GM04504 (cell line): ENCODE measurements at regions not wholly inside any gene's neighbourhood (a gene's known extent, or its start where the extent isn't known, plus 50 kb on each side); places are given as distances from the start of the nearest gene placed in this dataset.
"Not testable (repeated sequence)": the region's sequence is repeated elsewhere in the genome, so short reads cannot be mapped to it uniquely, and the experiment has no call there.

ENCODE experiments used
- DNase-seq: peaks from one replicate; pipeline ENCODE4 v3.0.0-alpha.2; 2012; ENCODE audit warnings: low read depth

DNA sequence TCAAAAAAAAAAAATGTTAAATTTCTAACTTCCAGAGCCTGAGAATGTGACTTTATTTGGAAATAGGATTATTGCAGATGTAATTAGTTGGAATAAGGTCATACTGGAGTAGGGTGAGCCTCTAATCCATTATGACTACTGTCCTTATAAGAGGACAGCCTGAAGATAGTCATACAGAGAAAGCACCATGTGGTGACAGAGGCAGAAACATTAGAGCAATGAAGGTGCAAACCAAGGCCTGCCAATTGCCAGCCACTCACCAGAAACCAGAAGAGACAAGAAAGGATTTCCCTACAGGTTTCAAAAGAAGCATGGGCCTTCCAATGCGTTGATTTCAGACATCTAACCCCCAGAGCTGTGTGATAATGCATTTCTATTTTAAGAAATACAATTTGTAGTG, 659.2 kb upstream of the CHD1 start:
- no peak for DNase-seq

DNA sequence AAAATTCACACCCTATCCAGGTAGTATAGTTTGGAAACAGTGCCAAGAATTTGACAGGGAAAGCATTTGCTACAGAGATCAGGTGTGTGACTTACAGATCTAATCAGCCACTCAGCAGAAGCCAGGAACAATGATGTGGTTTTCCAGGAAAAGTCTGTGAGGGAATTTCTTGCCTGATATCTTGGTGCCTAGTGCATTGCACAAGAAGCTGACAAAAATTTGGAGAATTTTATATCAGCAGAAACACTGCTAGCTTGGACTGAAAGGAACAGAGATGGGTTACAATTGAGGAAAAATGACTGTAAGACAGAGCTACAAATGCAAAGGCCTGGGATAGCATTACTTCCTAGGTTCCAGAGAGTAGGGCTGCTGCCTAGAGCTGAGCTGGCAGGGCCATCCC, 658.1 kb upstream of the CHD1 start:
- DNase-seq = no peak

DNA sequence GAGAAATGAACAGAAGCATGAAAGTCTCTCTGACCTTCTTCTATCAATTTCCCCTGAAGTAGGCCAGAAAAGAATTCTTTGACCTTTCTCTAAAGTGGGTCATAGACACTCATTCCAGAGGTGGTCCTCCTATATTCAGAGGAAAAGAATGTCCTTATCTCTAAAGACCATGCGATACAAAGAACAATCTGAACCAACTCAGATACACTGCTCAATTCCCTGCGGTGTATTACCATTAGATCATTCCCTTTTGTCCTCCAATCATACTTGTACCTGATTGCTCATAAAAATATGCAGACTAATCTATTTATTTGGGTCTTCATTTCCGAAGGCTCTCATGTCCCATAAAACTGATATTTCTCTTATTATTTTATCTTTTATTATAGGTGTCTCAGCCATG, 652.4 kb upstream of the CHD1 start:
- DNase-seq = not testable (repeated sequence)

DNA sequence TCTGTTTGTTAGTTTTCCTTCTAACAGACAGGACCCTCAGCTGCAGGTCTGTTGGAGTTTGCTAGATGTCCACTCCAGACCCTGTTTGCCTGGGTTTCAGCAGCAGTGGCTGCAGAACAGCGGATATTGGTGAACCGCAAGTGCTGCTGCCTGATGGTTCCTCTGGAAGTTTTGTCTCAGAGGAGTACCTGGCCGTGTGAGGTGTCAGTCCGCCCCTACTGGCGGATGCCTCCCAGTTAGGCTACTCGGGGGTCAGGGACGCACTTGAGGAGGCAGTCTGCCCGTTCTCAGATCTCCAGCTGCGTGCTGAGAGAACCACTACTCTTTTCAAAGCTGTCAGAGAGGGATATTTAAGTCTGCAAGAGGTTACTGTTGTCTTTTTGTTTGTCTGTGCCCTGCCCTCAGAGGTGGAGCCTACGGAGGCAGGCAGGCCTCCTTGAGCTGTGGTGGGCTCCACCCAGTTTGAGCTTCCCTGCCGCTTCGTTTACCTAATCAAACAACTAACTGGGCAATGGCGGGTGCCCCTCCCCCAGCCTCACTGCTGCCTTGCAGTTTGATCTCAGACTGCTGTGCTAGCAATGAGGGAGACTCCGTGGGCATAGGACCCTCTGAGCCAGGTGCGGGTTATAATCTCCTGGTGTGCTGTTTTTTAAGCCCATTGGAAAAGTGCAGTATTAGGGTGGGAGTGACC, 634.3 kb upstream of the CHD1 start:
- not testable (repeated sequence) for DNase-seq

DNA sequence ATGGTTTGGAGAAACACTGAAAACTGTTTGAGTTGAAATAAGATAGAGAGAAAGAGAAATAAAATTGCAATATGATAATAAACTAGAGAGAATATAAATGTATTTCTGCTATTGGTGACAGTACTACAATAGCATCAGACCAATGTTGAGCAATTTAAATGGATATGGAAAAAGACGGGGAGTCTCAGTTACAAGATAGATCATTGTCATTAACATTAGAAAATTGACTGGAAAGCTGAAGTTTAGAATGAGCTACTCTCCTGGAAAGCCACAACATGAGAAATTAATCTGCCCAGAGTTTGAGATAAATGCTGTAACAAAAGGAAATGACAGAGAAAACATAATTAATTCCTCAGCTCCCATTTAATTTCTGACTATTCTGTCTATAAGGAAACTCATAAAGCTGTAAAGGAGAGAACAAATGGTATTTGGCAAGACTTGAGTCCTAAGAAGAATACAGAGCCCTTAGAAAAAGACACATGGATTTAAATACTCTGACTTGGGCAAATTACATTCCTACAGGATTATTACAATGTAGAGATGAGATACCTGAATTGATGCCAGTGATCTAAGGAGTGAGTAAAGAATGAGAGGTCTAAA, 624.5 kb upstream of the CHD1 start:
- DNase-seq = no peak

DNA sequence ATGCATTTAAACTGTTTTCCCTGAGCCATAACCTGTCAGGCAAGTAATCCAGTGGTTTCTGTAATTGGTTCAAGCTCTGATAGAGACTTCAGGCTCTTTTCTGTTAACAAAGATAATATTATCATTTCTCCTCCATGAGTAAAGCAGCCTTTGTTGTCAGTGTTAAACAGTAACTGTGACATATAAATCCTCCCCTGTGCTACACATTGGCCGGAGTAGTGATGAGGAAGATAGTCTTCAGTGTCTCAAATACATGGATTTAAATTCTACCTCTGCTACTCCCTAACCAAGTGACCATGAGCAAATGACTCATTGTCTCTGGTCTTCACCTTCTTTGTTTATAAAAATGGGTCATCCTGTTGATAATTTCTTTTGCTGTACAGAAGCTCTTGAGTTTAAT, 615.5 kb upstream of the CHD1 start:
- no peak for DNase-seq

DNA sequence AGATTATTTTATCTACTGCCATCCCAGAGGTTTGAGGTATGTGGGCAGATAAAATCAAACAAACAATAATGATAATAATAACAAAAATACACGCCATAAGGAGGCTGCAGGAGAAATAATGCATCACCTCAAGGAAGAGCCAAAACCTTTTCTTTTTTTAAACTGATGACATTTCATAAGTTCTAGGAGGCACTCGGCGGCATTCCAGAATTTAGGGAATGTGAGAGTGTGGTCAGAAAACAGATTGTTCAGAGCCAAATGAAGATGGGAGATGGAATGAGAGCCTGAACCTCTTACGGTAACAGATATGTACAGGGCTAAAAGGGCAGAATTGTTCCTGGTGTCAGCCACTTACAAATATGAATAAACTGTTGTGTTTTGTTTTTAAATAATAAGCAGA, 615.0 kb upstream of the CHD1 start:
- DNase-seq = no peak

DNA sequence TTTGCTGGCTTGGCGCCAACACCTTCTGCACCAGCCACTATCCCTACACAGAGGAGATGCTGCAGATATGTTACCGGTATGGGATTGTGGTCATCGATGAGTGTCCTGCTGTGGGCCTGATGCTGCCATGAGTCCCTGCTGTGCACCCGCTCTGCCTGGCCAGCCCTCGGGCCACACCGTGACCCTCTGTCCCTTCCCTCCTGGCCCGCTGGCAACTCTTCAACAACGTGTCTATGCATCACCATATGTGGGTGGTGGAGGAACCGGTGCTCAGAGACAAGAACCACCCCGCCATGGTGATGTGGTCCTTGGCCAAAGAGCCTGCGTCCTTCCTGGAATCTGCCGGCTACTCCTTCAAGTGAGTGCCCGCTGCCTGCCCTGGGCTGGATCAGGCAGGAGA, 605.4 kb upstream of the CHD1 start:
- DNase-seq = not testable (repeated sequence)

DNA sequence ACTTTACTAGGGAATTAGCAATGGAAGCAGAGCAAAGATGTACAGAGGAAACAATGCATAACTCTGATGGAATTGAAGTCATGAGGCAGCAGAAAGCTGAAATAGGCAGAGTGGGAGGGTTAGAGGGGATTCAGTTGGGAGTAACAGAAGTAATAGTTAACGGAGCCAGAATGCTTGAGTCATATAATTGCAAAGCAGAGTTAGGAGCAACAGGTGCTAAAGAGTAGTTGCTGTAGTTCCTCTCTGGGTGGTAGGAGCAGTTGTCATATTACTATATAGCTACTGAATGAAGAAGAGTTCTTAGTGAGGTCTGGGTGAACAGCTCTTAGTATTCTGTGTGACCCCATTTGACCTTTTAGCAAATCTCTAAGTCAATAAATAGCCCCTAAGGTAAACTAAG, 592.9 kb upstream of the CHD1 start:
- DNase-seq = not testable (repeated sequence)

DNA sequence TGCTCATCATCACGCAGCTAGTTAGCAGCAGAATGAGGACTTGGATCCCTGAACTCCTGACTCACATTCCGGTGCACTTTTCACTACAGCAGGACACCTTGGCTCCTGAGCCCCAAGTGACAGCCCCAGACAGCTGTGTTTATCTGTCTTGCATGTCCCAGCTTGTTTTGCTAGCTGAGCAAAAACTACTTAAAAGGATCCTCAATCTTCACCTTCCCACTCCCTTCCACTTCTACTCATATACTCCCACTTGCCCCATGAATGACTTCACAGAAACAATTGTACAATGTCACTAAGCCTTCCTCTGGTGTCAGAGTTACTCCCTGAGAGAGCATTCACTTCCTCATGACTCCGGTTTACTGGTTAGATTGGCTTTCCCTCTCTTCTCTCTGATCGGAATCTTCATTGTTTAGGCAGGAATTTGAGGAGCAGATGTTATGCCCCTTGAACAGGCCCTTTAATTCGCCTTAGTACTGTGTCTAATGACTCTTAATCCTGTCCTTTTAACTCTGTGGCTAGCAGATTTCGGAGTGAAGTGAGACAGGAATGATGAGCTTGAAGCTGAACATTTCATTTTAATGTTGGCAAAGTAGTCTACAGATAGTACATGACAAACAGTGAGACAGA, 587.2 kb upstream of the CHD1 start:
- not testable (repeated sequence) for DNase-seq

DNA sequence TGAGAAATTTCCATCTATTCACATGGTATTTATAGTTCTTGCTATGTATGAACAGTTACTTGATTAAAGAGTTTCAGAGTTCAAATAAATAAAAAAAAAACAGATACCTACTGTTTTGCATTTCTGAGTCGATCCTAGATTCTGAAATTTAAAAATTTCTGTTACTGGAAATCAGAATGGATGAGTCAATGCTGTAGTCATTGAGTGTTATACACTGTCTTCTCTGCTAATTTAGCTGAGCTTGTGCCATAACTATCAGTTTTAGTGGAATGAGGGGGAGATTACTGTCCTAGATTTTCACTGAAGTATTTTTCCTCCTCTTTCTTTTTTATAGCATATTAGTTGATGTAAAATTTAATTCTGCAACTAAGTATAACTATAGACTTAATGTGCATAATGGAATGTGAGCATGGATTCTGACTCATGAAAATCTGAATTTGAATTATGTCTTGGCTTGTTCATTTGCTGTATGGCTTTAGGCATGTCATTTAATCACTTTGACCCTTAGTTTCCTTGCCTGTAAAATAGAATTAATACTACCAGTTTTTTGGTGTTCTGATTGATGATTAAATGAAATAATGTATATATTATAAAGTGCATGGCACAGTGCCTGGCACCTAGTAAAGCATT, 581.5 kb upstream of the CHD1 start:
- DNase-seq = not testable (repeated sequence)

DNA sequence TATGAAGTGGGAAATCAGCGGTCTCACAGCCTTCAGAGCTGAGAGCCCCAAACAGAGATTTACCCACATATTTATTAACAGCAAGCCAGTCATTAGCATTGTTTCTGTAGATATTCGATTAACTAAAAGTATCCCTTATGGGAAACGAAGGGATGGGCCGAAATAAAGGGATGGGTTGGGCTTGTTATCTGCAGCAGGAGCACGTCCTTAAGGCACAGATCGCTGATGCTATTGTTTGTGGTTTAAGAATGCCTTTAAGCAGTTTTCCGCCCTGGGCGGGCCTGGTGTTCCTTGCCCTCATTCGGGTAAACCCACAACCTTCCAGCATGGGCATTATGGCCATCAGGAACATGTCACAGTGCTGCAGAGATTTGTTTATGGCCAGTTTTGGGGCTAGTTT, 580.3 kb upstream of the CHD1 start:
- not testable (repeated sequence) for DNase-seq

DNA sequence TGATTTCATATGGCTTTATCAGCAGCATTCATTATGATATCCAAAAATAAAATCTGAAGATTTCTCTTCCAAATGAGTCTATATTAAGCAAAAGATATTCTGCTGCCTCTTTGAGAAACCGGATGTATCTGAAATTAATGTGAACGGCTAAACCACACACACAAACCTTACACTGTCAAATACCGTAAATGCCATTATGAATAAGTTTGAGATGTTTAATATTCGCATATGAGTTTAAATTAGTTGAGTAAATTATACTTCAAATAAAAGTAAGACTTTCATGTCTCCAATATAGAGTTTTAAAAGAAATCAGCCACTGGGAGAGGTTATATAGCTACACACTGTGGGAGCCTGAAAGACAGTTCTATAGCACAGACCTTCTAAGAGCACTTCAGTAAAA, 566.6 kb upstream of the CHD1 start:
- DNase-seq = not testable (repeated sequence)

DNA sequence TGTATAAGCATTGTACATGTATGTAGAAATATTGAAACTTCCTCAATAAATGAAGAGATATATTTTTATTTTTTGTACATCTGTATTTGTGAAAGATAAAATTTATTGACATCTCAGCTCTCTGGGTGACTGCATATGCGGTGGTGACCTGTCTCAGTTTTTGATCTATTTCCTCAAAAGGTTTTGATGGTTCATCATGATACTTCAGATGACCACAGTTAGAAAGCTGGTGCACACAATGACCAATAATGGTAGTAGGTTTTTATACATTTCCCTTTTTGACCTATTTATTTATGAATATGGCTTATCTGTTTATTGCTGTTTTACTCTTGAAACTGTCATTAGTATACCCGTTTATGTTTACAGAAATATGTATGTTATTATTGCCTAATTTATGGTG, 549.6 kb upstream of the CHD1 start:
- not testable (repeated sequence) for DNase-seq

DNA sequence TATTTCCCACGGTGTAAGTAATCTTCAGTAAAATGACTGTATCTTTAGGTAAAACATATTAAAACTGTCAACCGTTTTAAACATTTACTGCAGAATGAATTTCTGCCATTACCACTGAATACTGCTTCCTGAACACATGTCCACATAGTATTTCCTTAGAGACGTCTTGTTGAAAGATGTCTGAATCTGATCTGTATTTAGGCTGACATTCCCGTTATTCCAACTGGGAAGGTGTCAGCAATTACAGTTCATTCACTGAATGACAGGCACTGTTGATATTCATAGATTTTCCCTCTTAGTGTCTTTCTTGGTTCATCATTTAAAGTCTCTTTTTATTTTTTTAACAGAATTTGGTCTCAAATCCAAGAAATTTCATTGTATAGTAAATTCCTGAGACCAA, 544.5 kb upstream of the CHD1 start:
- DNase-seq = not testable (repeated sequence)

DNA sequence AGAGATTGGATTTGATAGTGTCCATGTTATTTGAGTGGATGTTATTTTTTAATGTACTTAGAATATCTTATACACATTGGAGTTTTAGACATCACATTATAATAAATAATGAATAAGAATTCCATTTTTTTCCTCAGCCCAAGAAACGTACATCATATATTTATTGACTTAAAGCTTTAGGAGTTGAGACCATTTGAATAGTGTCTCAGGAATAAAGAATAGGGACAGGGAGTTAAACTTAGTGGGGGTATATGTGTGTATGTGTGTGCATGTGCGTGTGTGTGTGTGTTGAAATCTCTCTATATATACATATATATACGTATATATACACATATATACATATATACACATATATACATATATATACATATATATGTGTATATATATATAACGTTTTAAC, 542.9 kb upstream of the CHD1 start:
- DNase-seq = not testable (repeated sequence)

DNA sequence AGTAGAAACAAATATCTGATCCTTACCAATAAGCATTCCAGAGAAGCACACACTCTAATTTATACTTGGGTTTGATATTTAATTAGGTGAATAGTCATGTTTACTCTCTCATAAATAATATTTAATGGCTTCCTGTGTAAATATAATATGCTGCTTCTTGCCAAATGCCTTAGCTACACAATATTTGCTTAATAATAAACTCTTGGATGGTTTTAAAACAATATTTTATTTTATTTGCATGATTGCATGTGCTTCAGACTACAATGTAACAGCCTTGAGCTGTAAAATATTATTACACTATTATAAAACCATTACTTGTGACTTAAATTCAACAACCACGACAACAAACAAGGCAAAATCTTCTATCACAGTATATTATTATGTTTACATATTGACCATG, 542.4 kb upstream of the CHD1 start:
- not testable (repeated sequence) for DNase-seq

DNA sequence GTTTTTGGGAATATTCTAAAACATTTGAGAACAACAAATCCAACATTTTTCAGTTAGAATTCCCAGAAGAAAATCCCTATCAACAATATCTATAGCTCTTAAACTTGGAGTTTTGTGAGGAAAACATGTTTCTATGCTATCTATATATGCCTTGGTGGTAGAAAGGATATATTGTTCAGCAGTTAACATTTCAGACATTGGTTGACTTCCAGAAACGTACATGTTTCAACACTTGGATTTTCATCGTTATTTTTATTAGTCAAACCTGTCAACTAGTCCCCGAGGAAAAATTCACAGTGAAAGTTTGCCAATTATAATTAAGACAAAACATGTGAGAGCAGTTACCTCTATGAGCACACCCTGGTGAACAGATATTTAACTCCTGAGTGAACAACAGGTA, 541.8 kb upstream of the CHD1 start:
- not testable (repeated sequence) for DNase-seq

DNA sequence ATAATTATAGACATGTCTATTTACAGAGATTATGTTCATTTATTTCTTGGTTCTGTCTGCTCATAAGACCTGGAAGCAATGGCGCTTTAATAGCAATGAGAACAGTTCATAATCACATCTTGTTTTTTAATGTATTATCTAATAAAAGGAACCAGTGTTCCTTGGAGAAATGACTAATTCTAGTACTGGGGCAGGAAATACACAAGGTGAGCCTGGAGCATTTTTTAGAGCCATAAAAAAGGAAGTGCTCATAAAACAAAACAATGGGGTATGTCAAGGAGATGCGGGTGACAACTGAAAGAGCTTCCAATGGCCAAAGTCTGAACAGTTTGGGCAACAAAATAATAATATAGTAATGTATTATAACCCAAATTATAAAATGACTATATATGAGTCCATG, 531.9 kb upstream of the CHD1 start:
- no peak for DNase-seq

DNA sequence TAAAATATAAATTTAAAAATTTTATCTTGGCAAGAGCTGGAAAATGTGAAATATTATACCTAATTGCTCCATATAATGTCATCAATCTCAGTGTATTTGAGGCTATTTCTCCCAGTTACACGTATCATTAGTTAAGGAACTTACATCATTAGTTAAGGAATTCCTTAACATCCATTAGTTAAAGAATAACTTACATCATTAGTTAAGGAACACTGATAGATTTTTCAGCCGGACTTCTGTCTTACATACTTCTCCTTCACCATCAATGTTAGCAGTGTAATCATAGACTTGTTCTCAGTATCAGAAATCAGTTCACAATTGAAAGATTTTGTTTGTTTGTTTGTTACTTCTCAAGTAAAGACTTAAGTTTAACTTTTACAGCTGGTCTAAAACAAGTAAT, 524.4 kb upstream of the CHD1 start:
- no peak for DNase-seq

DNA sequence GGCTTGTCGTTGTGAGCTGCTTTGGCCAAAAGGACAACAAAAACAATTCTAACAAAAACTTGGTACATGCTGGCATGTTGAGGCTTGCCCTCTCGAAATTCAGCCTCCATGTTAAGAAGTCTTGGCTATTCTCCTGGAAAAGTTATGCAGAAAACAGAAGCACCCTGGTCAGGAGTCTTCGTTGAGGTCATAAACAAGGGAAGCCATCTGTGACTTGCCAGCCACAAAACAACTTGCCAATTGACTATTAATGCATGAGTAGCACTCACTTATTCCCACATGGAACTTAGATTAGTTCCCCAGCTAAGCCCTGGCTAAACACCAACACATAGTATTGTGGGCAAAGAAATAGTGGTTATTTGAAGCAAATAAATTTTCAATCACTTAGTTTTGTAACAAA, 521.0 kb upstream of the CHD1 start:
- no peak for DNase-seq

DNA sequence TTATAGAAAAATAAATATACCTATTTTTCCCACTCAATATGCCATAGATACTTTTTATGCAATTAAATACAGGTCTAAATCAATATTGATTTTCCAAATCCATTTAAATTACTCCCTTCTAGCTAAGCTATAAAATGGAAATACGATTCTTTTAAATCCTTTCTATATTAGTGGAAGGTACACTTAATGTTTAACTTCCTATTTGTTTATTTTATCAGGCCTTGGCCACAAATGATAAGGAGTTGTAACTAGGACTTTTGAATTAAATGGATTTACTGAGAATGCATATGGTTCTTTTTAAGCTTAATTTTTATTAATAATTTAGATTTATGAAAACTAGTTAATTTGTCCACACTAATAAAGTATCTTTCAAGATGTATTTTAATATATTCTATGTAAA, 517.0 kb upstream of the CHD1 start:
- no peak for DNase-seq

DNA sequence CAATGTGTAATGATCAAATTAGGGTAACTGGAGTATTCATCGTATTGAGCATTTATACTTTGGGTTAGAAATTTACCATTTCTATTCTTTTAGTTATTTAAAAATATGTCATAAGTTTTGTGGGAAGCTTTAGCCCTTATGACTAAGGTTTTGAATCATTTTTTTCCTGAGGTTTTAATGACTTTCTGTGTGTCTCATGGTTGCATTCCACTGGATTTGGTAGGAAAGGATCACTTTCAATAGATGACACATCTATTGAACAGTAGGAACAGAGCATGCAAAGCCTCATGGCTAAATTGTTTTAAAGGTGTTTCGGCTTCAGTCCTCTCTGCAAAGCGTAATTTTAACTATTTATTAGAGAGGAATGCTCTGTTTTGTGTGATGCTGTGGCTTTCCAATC, 512.4 kb upstream of the CHD1 start:
- DNase-seq = no peak
